Neural cell (in vitro differentiated cells): ENCODE measurements at regions not wholly inside any gene's neighbourhood (a gene's known extent, or its start where the extent isn't known, plus 50 kb on each side); places are given as distances from the start of the nearest gene placed in this dataset.

Experiments
- EP300 ChIP-seq: fragments of 450-650 bp; conservative IDR thresholded peaks from 2 replicates; pipeline ENCODE4 v1.6.1; 2014; ENCODE audit warnings: antibody characterized with exemption, mild to moderate bottlenecking, moderate library complexity; ENCODE audit not compliant: poor library complexity, severe bottlenecking
- EZH2 ChIP-seq: fragments of 200-600, 300-800 bp; shearing (Covaris generic), sonication (generic); IDR thresholded peaks from 2 replicates; pipeline ENCODE4 v1.6.1; 2014; ENCODE audit warnings: antibody characterized with exemption, low read length, borderline replicate concordance, mild to moderate bottlenecking; ENCODE audit not compliant: insufficient read depth, poor library complexity, severe bottlenecking
- MXI1 ChIP-seq: fragments of 450-650 bp; conservative IDR thresholded peaks from 2 replicates; pipeline ENCODE4 v1.6.1; 2014; ENCODE audit warnings: antibody characterized with exemption, mild to moderate bottlenecking; ENCODE audit not compliant: poor library complexity, severe bottlenecking
- POLR2AphosphoS5 ChIP-seq: IDR thresholded peaks from 2 replicates; pipeline ENCODE4 v1.6.1; 2012
- RAD21 ChIP-seq: fragments of 450-650 bp; conservative IDR thresholded peaks from 2 replicates; pipeline ENCODE4 v1.6.1; 2014; ENCODE audit warnings: antibody characterized with exemption, mild to moderate bottlenecking, moderate library complexity
- SMC3 ChIP-seq: fragments of 450-650 bp; conservative IDR thresholded peaks from 2 replicates; pipeline ENCODE4 v1.6.1; 2014; ENCODE audit warnings: antibody characterized with exemption, mild to moderate bottlenecking, moderate library complexity; ENCODE audit not compliant: poor library complexity
- TF ChIP-seq, protein P1 (sequence below): fragments of 450-650 bp; IDR thresholded peaks from 2 replicates; pipeline ENCODE4 v1.5.1; 2014; ENCODE audit warnings: antibody characterized with exemption, mild to moderate bottlenecking, moderate library complexity; ENCODE audit not compliant: poor library complexity, severe bottlenecking
- TF ChIP-seq, protein P2 (sequence below): IDR thresholded peaks from 2 replicates; pipeline ENCODE4 v1.6.1; 2012; ENCODE audit warnings: borderline replicate concordance

DNA sequence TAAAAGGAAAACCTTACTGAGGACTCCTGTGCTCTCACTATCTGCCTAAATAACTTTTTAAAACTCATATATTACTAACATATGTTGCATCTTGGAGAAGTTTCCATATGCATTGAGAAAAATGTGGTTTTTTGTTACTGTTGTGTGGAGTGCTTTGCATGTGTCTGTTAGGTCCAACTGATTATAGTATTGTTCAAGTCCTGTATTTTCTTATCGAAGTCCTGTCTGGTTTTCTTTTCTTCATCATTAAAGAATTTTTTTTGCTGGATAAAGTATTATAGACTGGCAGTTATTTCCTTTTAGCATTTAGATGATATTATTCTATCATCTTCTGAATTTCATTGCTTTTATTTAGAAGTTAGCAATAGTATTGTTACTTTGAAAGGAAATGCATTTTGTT lies 59.5 kb upstream of the ACSM6 start:
- TF ChIP-seq, protein P1, sequence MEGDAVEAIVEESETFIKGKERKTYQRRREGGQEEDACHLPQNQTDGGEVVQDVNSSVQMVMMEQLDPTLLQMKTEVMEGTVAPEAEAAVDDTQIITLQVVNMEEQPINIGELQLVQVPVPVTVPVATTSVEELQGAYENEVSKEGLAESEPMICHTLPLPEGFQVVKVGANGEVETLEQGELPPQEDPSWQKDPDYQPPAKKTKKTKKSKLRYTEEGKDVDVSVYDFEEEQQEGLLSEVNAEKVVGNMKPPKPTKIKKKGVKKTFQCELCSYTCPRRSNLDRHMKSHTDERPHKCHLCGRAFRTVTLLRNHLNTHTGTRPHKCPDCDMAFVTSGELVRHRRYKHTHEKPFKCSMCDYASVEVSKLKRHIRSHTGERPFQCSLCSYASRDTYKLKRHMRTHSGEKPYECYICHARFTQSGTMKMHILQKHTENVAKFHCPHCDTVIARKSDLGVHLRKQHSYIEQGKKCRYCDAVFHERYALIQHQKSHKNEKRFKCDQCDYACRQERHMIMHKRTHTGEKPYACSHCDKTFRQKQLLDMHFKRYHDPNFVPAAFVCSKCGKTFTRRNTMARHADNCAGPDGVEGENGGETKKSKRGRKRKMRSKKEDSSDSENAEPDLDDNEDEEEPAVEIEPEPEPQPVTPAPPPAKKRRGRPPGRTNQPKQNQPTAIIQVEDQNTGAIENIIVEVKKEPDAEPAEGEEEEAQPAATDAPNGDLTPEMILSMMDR = no peak
- TF ChIP-seq EZH2 (no peak), SMC3 (no peak), POLR2AphosphoS5 (no peak), EP300 (no peak), MXI1 (no peak), RAD21 (no peak)
- TF ChIP-seq, protein P2, sequence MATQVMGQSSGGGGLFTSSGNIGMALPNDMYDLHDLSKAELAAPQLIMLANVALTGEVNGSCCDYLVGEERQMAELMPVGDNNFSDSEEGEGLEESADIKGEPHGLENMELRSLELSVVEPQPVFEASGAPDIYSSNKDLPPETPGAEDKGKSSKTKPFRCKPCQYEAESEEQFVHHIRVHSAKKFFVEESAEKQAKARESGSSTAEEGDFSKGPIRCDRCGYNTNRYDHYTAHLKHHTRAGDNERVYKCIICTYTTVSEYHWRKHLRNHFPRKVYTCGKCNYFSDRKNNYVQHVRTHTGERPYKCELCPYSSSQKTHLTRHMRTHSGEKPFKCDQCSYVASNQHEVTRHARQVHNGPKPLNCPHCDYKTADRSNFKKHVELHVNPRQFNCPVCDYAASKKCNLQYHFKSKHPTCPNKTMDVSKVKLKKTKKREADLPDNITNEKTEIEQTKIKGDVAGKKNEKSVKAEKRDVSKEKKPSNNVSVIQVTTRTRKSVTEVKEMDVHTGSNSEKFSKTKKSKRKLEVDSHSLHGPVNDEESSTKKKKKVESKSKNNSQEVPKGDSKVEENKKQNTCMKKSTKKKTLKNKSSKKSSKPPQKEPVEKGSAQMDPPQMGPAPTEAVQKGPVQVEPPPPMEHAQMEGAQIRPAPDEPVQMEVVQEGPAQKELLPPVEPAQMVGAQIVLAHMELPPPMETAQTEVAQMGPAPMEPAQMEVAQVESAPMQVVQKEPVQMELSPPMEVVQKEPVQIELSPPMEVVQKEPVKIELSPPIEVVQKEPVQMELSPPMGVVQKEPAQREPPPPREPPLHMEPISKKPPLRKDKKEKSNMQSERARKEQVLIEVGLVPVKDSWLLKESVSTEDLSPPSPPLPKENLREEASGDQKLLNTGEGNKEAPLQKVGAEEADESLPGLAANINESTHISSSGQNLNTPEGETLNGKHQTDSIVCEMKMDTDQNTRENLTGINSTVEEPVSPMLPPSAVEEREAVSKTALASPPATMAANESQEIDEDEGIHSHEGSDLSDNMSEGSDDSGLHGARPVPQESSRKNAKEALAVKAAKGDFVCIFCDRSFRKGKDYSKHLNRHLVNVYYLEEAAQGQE = no peak
